A549 (cell line): ENCODE measurements at regions not wholly inside any gene's neighbourhood (a gene's known extent, or its start where the extent isn't known, plus 50 kb on each side); places are given as distances from the start of the nearest gene placed in this dataset.
A peak's percentile ranks its signal among the peaks of the same experiment; 100 is the strongest.

Source experiments
- ATAC-seq, 2 experiments: fragments of 200-7000 bp in 1 of 2; fragments of >200 bp in 1 of 2; cut with Nextera tagmentation in 1 of 2; cut with Tn5 transposase in 1 of 2; 3 replicates each; pipeline versions ENCODE4 v1.8.0 to v1.9.1; 2018 to 2020; ENCODE audit warnings: mild to moderate bottlenecking in 1 of 2, moderate library complexity in 1 of 2
- CTCF ChIA-PET: fragments of 300-600 bp; sonication (Branson Sonifier 250); formaldehyde crosslinking; extraction: SDS; loops from one replicate; lab custom pipeline; 2021; ENCODE audit warnings: antibody characterized with exemption, inconsistent platforms; lab: Yijun Ruan, JAX
- POLR2A ChIA-PET: fragments of 350-600 bp; formaldehyde crosslinking; extraction: SDS; loops from one replicate; lab custom pipeline; 2021; ENCODE audit warnings: antibody characterized with exemption, inconsistent platforms; lab: Yijun Ruan, JAX
- DNase-seq, 2 experiments: peaks; one replicate each; pipeline versions ENCODE4 v3.0.0 to v3.0.0-alpha.2; 2011 to 2016; ENCODE audit warnings: low read depth in 1 of 2, low spot score in 1 of 2
- FAIRE-seq: peaks from 2 replicates; lab custom pipeline; 2011; peaks lifted over from hg19 to GRCh38; lab: Jason Lieb, UNC
- H3K27ac ChIP-seq, 2 experiments: fragments of >200 bp; sonication (Bioruptor Twin); formaldehyde crosslinking; 3 replicates each; pipeline ENCODE4 v1.5.1; 2016 to 2017
- H3K4me1 ChIP-seq: fragments of >200 bp; sonication (Bioruptor Twin); formaldehyde crosslinking; 3 replicates; pipeline ENCODE4 v1.6.1; 2016
- H3K4me2 ChIP-seq: fragments of >200 bp; sonication (Bioruptor Twin); formaldehyde crosslinking; 3 replicates; pipeline ENCODE4 v1.6.1; 2016
- H3K4me3 ChIP-seq: fragments of >200 bp; sonication (Bioruptor Twin); formaldehyde crosslinking; 3 replicates; pipeline ENCODE4 v1.5.1; 2016
- H3K9me3 ChIP-seq: fragments of >200 bp; sonication (Bioruptor Twin); formaldehyde crosslinking; 3 replicates; pipeline ENCODE4 v1.6.1; 2016
- EHMT2 ChIP-seq: fragments of 200-600 bp; sonication (generic); IDR thresholded peaks from 2 replicates; pipeline ENCODE4 v1.6.1; 2016; ENCODE audit warnings: antibody characterized with exemption, low read depth, mild to moderate bottlenecking, moderate library complexity
- ESRRA ChIP-seq: fragments of 150-350 bp; IDR thresholded peaks from 2 replicates; pipeline ENCODE4 v1.6.1; 2014; ENCODE audit warnings: mild to moderate bottlenecking, low read length, borderline replicate concordance
- HES2 ChIP-seq: fragments of >200 bp; sonication (Bioruptor Twin); formaldehyde crosslinking; IDR thresholded peaks from 2 replicates; pipeline ENCODE4 v1.6.1; 2016
- HEYL ChIP-seq: fragments of 250-450 bp; sonication (Bioruptor Pico); IDR thresholded peaks from 2 replicates; pipeline ENCODE4 v1.8.0; 2021; ENCODE audit warnings: mild to moderate bottlenecking, moderate library complexity
- MAZ ChIP-seq: fragments of 150-350 bp; IDR thresholded peaks from 2 replicates; pipeline ENCODE4 v1.6.1; 2014; ENCODE audit warnings: antibody characterized with exemption, low read depth, low read length, borderline replicate concordance
- NPAS2 ChIP-seq: fragments of 250-450 bp; sonication (Bioruptor Pico); IDR thresholded peaks from 2 replicates; pipeline ENCODE4 v1.8.0; 2022; ENCODE audit warnings: mild to moderate bottlenecking, moderate library complexity, borderline replicate concordance
- RARB ChIP-seq: fragments of 250-450 bp; sonication (Bioruptor Pico); IDR thresholded peaks from 2 replicates; pipeline ENCODE4 v1.8.0; 2021; ENCODE audit warnings: mild to moderate bottlenecking, moderate library complexity
- RCOR1 ChIP-seq: fragments of 150-350 bp; IDR thresholded peaks from 2 replicates; pipeline ENCODE4 v1.6.1; 2014; ENCODE audit warnings: antibody characterized with exemption, low read length, low read depth
- REST ChIP-seq: fragments of 200-600 bp; sonication (generic); IDR thresholded peaks from 2 replicates; pipeline ENCODE4 v1.6.1; 2016; ENCODE audit warnings: antibody characterized with exemption, mild to moderate bottlenecking, moderate library complexity
- RNF2 ChIP-seq: fragments of 200-600 bp; sonication (generic); IDR thresholded peaks from 2 replicates; pipeline ENCODE4 v1.6.1; 2016; ENCODE audit warnings: low read depth, mild to moderate bottlenecking, antibody characterized with exemption, moderate library complexity, borderline replicate concordance
- SMC3 ChIP-seq: fragments of >200 bp; sonication (Bioruptor Twin); formaldehyde crosslinking; IDR thresholded peaks from 3 replicates; pipeline ENCODE4 v1.6.1; 2018; ENCODE audit warnings: inconsistent platforms
- TP53 ChIP-seq: fragments of 250-450 bp; sonication (Bioruptor Pico); IDR thresholded peaks from 2 replicates; pipeline ENCODE4 v1.5.0; 2021; ENCODE audit warnings: mild to moderate bottlenecking, moderate library complexity
- USF2 ChIP-seq: fragments of 450-650 bp; IDR thresholded peaks from 2 replicates; pipeline ENCODE4 v1.6.1; 2014; ENCODE audit warnings: antibody characterized with exemption
- ZC3H11A ChIP-seq: fragments of 450-650 bp; IDR thresholded peaks from 2 replicates; pipeline ENCODE4 v1.6.1; 2014; ENCODE audit warnings: antibody characterized with exemption, mild to moderate bottlenecking
- ZSCAN20 ChIP-seq: fragments of 250-450 bp; sonication (Bioruptor Pico); IDR thresholded peaks from 2 replicates; pipeline ENCODE4 v1.8.0; 2022; ENCODE audit warnings: mild to moderate bottlenecking, moderate library complexity
- WGBS: methylation state at CpG from one replicate; pipeline ENCODE4 v1.1.6; 2017; ENCODE audit errors: missing lambda C conversion rate; 5-methylcytosine and 5-hydroxymethylcytosine counted together
- TF ChIP-seq, protein P1 (sequence below): fragments of >200 bp; sonication (Bioruptor Twin); formaldehyde crosslinking; IDR thresholded peaks from 3 replicates; pipeline ENCODE4 v1.6.1; 2016

DNA sequence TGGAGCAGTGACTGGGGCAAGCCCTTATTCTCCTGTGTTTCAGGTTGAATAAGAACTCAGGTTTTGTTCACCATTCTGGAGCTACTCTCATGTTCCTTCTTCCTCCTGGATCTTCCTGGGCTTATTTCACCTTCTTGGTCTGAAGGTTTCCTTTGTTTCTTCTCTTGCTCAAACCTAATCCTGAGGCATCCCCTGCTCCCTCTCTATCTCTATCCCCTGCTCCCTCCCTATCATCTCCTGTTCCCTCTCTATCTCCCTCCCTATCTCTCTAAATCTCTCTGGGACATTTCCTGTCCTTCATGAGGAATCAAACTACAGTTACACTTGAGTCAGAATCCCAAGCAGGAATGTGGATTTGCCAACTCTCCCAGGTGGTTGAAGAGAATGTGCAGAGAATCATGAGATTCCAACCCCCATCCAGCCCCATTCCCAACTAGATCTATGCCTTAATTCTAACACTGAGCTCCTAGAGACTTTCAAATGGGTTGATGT lies 134.9 kb upstream of the ZIC3 start:
- H3K9me3 ChIP-seq, result no peaks in the 10 kb centered on the region
- no peak for ATAC-seq

GRCh38 chrX:137430301-137430700 lies 135.6 kb upstream of the ZIC3 start:
- no peak for DNase-seq
- Histone ChIP-seq H3K9me3 (no peaks in the 10 kb centered on the region), H3K4me1 (no peaks in the 10 kb centered on the region), H3K4me3 (no peak overlapping the region), H3K27ac (no peak overlapping the region), H3K4me2 (no peak overlapping the region)
- ChIA-PET POLR2A (no interaction called here), CTCF (no interaction called here)
- WGBS, result 31% methylated on average over 6 of the region's 17 CpGs
- ATAC-seq, result no peak
- no peak for TF ChIP-seq USF2
- no peak for TF ChIP-seq EHMT2
- no peak for TF ChIP-seq SMC3
- no peak for TF ChIP-seq HEYL (CRISPR knock-in tag)
- no peak for TF ChIP-seq RCOR1
- no peak for TF ChIP-seq HES2
- TF ChIP-seq, protein P1, sequence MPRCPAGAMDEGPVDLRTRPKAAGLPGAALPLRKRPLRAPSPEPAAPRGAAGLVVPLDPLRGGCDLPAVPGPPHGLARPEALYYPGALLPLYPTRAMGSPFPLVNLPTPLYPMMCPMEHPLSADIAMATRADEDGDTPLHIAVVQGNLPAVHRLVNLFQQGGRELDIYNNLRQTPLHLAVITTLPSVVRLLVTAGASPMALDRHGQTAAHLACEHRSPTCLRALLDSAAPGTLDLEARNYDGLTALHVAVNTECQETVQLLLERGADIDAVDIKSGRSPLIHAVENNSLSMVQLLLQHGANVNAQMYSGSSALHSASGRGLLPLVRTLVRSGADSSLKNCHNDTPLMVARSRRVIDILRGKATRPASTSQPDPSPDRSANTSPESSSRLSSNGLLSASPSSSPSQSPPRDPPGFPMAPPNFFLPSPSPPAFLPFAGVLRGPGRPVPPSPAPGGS, result no peak
- no peak for TF ChIP-seq NPAS2 (CRISPR knock-in tag)
- TF ChIP-seq REST, result no peak
- TF ChIP-seq ZSCAN20 (CRISPR knock-in tag), result no peak
- no peak for TF ChIP-seq MAZ
- no peak for TF ChIP-seq TP53
- no peak for TF ChIP-seq RARB
- FAIRE-seq, result no peak

More for the DNA sequence above, 134.9 kb upstream of the ZIC3 start:
- no peaks in the 10 kb centered on the region for H3K4me1 ChIP-seq
- TF ChIP-seq ESRRA (no peak), RNF2 (no peak), RCOR1 (no peak)
- no peak overlapping the region for H3K4me2 ChIP-seq
- FAIRE-seq (no peak), DNase-seq (no peak)
- ChIA-PET CTCF (no interaction called here), POLR2A (no interaction called here)
- no peak overlapping the region for H3K27ac ChIP-seq
- H3K4me3 ChIP-seq, result no peak overlapping the region

- CTCF ChIA-PET, result no interaction called here
- DNase-seq, result no peak
- no peak for TF ChIP-seq ZC3H11A
- TF ChIP-seq NPAS2 (CRISPR knock-in tag), result no peak
- TF ChIP-seq, all 56 proteins: peak for 0
- POLR2A ChIA-PET, result no interaction called here
- FAIRE-seq (no peak), ATAC-seq (no peak; a peak in 1 of 6 replicates)
- no peaks in the 10 kb centered on the region for H3K9me3 ChIP-seq
- no peaks in the 10 kb centered on the region for H3K4me1 ChIP-seq
- WGBS, result 48% methylated on average over 10 of the region's 44 CpGs
- no peak overlapping the region for H3K4me3 ChIP-seq
- peak overlapping the region; percentile 93 for H3K4me2 ChIP-seq
- H3K27ac ChIP-seq, result no peak overlapping the region
These were observed 136.9 kb upstream of the ZIC3 start for GRCh38 chrX:137428766-137429591.
